Epithelial cell of prostate (primary cell): ENCODE measurements at regions not wholly inside any gene's neighbourhood (a gene's known extent, or its start where the extent isn't known, plus 50 kb on each side); places are given as distances from the start of the nearest gene placed in this dataset.
"Not testable (repeated sequence)": the region's sequence is repeated elsewhere in the genome, so short reads cannot be mapped to it uniquely, and the experiment has no call there.

ENCODE experiments used
- DNase-seq: peaks from one replicate; pipeline ENCODE4 v3.0.0-alpha.2; 2011; ENCODE audit warnings: low read depth, low spot score
- H3K27ac ChIP-seq: fragments of 450-650 bp; 2 replicates; pipeline ENCODE4 v1.5.1; 2017; ENCODE audit warnings: mild to moderate bottlenecking

DNA sequence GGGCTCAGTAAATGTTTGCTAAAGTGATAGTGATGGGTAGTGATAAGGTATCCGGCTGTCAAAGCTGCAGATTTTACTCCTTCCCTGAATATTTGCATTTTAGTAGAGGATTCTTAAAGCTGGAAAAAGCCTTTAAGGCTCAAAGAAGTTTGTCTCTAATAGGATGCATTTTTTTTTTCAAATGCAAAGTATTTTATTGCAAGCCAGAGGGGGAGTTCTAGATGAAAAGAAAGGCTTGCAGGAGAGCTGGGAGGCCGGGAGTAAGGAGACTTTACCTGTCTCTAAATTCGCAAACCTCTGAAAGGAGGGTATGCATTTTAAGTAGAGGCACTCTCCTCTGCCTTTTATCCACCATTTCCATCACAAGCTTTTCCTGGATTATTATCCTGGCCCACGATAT lies 100.7 kb upstream of the FNDC3A start:
- no peak for DNase-seq
- no peak overlapping the region for H3K27ac ChIP-seq

DNA sequence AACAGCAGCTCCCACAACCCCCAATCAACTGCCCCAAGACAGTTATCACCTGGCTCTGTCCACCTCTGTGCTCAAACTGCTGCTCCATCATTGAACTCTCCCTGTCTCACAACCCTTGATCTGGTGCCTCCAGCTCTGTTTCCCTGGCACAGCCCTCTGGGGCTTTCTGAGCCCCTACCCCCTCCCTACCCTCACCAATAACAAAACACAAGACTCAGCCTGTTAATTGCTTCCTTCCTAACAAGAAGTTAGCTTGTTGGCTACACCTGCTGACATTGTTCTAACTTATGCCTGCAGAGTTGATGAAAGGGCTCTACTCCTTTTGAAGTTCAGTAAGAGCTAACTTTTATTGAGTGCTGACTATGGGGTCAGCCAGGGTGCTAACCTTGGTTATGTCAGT lies 99.4 kb upstream of the FNDC3A start:
- no peak for DNase-seq
- no peak overlapping the region for H3K27ac ChIP-seq

DNA sequence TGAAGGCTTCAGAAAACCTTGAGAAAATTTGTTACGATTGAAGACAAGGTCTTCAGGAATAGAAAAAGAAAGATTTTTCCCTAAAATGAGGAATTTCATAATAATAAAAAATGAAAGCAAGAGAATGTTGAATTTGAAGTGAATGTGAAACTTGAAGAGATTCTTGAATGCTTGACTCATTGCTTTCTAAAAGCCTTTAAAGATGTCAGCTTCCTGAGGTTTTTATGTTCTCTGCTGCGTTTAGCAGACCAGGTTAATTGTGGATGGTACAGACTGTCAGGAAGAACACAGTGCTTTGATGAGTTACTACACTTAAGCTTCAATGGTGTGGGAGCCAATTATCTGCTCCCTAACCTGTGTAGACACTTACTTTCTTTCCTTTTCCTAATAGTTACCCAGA lies 96.3 kb upstream of the FNDC3A start:
- no peak for DNase-seq

DNA sequence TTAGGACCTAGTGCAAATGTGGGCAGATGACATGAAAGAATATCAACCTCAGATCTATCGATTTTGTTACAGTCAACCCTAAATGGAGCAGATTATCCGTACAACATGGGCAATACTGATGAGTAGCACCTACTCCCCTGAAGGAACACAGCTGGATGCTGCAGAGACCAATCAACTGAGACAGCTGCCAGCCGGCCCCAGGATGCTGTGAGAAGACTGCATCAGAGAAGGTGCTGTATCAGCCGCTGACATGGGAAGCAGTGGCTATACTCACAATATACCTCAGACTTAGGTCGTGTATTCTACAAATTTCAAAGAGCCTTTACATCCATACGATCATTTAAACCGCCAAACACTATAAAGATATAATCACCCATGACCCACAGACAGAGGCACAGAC lies 95.9 kb upstream of the FNDC3A start:
- no peak for DNase-seq
- H3K27ac ChIP-seq = no peak overlapping the region

More for the DNA sequence above, 96.3 kb upstream of the FNDC3A start:
- no peak overlapping the region for H3K27ac ChIP-seq

DNA sequence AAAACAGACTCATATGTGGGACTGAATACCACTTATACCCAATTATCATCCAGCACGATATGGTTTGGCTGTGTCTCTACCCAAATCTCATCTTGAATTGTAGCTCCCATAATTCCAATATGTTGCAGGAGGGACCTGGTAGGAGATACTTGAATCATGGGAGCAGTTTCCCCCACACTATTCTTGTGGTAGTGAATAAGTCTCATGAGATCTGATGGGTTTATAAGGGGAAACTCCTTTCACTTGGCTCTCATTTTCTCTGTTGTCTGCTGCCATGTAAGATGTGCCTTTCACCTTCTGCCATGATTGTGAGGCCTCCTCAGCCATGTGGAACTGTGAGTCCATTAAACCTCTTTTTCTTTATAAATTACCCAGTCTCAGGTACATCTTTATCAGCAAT lies 91.9 kb upstream of the FNDC3A start:
- DNase-seq, H3K27ac ChIP-seq: not testable (repeated sequence)

DNA sequence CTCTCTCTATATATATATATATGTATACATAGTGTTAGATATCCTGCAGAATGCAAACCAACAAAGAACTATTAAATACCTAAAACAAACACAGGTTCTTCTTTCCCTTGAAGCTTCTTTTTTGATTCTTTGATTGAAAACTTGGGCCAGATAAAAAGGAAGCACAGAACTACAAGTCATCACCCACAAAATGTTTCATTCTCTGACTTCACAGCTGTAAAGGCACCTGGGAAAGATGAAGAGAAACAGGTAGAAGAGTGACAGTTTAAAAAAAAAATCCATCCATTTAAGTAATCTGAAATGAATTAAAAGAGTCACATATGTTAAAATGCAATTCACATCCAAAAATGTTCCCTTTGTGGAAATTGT lies 90.7 kb upstream of the FNDC3A start:
- no peak overlapping the region for H3K27ac ChIP-seq
- DNase-seq = no peak

DNA sequence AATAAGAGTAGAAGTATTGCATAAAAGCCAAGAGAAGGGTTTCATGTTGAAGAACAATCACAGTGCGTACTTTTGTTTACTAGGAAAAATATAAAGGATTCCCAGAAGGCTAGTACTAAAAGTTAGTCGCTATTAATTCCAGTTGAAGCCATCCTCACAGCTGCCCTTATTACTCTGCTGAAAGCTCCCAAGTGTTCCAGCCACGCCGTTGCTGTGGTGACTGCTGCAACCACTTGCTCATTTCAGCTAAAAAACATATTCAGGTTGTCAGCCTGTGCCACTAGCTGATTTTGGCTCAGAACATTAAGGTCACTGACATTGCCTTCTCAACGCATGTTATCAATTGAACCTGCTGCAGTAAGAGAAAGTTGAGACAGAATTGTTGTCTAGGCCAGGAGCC lies 87.1 kb upstream of the FNDC3A start:
- H3K27ac ChIP-seq = no peak overlapping the region
- no peak for DNase-seq

DNA sequence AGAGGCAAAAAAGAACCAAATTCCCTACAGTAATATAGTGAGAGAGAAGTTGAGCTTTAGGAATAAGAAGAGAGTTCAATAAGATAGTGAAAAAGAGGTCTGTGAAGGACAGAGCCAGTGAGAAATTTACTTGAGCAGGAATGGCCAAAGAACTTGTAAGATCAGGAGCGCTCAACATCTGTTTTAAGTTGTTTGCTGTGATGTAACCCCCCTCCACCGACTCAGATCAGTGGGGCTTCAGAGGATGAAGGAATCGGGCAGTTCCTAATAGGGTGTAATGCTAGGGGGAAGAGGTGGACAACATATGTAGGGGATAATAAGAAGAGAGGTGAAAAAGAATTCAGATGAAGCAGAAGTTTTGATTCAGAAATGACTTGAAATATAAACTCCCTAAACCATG lies 85.3 kb upstream of the FNDC3A start:
- DNase-seq = no peak
- no peak overlapping the region for H3K27ac ChIP-seq

DNA sequence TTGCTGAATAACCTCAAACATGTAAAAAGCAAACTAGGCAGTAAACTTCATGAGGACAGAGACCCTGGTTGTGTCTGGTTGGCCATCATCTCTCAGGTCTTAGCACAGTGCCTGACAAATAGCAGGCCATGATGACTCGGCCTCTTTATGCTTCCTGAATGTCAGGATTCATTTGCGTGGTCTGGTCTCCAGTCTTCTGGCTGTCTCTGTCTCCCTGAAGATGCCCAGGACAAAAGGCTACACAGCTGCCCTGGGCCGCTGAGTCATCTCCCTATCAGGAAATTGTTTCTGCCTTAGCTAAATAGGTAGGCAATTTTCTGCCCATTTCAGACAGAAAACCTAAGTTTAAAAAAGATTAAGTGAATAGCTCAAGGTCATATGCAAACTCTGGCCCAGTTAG lies 84.1 kb upstream of the FNDC3A start:
- peak; percentile 44 for DNase-seq
- peak overlapping the region; percentile 83 for H3K27ac ChIP-seq

DNA sequence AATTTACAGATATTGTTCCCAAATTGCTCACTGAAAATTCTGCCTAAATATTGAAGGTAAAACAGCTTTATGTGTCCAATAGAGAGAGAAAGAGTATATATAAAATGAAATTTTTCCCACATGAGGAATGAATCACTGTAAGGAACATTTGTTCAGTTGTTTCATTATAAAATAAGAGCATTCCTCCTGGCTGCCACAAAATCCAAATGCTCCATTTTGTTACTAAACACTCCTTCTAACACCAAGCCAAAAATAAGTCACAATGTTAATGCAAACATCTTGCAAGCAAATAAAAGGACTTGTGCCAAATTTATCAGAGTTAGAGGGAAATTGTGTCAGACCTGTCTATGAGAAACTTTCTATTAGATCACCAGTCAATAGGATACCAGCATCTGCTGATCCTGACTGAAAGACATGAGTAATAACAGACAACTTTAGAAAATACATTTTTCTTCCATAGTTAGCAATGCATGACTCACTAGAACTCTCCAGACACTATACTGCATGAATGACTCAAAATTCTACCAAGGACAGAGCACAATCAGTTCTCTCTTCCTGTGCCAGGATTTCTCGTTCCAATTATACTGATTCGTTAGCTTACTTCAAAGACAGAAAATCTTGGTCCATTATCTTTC lies 83.5 kb upstream of the FNDC3A start:
- DNase-seq = peak; percentile 88
- H3K27ac ChIP-seq = peak overlapping the region; percentile 83

DNA sequence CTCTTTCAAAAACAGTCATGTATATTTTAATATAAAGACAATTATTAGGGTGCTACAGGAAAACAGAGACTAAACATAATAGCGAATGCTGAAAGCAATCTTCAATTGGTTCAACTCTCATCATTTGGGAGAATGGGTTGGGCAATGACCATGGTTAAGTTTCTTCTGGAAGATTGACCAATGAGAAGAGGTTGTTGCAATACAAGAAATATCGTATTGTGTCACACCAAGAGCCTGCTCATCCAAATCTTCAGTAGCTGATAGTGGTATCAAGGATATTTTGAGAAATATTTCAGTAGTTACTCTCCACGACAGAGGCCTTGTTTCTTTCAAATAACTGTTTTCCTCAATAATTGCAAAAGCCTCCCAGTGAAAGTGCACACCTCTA lies 83.0 kb upstream of the FNDC3A start:
- peak overlapping the region; percentile 83 for H3K27ac ChIP-seq
- DNase-seq = no peak

DNA sequence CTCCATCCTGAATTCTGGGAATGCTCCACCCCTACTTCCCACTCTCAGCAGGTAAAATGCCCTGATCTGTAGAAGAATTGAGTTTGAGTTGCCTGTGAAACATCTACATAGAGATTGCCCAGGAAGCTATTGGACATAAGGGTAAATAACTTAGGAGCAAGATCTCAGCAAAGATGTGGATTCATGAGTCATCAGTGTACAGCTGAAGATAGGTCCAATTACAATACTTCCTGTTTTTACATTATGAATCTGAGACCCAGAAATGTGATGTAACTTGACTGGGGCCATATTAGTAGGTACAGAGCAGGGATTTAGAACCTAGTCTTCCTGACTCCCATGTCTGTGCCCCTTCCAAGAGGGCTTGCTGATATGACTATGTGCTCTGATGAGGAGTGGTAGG lies 79.4 kb upstream of the FNDC3A start:
- no peak overlapping the region for H3K27ac ChIP-seq
- DNase-seq = no peak

DNA sequence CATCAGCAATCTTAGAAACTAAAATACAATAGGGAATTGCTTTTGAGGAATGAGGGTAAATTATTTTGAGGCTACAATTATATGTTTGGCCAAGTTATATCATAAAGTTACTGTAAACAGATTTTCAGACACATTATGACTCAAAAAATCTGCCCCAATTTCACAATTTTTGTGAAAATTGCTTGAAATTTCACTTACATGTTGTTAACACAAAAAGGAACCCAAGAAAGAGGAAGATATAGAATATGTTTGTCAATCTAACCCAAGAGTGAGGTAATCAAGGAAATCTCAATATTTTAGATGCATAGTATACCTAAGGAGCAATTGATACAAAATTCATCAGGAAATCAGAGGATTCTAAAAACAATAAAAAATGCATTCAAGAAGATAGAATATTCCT lies 73.9 kb upstream of the FNDC3A start:
- DNase-seq = no peak
- no peak overlapping the region for H3K27ac ChIP-seq

DNA sequence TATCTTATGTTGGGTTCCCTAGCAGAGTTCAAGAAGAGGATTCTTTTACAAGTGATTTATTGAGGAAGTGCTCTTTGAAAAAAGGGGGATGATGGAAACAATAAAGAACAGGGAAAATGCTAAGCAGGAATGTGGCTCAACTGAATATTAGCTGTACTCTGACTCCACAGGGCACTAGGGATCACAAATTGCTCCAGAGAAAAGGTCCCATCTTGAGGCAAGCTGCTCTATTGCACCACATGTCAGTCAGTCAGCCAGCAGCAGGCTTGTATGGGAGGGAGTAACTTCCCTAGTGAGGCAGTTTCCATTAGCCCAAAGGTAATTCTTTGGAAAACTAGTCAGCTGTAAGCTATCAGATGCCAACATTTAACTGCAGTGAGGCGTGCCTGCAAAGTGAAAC lies 73.3 kb upstream of the FNDC3A start:
- peak overlapping the region; percentile 7 for H3K27ac ChIP-seq

DNA sequence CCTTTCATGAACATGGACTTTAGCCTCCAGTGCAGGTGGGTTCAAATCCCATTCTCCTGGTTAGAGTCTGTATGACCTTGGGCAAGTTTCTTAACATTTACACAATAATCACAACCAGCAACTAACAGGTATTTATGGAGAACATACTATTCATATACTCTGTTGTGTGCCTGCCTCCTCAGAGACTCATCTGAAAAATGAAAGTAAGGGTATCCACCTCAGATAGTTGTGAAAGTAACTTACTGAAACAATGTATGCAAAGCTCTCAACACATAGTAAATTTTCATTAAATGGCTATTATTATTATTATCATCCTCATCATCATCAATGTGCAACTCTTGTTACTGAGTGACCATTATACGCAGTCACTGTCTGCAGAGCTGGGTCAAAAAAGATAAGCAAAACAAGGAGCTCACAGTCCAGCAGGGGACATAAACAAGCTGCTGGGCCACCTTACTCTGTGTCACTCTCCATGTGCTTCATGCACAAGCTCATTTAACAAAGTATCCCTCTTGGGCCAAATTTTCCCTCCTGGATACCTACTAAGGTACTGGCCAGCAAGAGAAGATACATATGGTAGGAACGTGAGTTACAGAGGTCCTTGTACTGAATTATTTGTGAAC lies 70.9 kb upstream of the FNDC3A start:
- H3K27ac ChIP-seq = no peak overlapping the region
- no peak for DNase-seq

More for the DNA sequence above, 73.3 kb upstream of the FNDC3A start:
- no peak for DNase-seq

DNA sequence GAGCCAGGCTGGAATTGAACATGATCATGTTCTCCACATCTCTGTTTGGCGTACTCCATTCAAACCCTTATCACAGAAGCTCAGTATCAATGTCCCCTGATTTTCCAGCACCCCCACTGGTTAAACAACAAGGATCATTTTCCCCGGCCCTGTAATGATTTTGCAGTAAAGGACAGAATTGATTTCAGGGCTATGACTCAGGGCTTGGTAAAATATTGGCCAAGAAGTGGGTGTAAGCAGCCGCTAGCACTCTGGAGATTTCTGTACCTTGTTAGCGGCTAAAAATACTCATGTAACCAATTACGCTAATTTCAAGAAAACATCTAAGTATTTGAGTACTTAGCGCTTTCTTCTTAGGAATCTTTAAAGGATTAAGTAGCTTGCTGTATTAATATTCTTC lies 69.5 kb upstream of the FNDC3A start:
- no peak for DNase-seq
- no peak overlapping the region for H3K27ac ChIP-seq

DNA sequence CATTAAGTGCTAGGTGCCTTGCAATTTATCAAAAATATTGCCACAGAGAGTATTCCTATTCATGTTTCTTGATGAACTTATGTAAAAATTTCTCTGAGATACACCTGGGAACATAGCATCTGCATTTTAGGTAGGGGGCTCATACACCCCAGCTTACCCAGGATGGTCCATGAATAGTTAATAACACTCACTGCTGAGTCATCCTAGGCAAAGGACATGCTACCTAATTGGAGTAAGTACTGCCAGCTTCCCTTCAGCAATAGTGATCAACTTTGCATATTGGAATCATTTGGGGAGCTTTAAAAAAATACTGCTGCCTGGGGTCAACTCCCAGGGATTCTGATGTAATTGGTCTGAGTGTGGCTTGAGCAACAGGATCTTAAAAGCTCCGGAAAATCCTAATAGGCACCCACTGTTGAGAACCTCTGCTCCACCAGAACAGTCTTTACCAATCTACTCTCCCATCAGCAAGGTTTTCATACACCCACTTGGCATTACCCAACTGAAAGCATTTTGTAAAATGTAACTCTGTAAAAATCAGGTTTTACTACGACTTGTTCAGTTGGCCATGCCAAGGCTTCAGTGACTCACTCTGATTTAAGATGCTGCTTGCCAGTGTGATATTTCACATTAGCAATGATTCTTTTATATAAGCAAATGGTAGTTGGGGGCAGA lies 67.2 kb upstream of the FNDC3A start:
- H3K27ac ChIP-seq = no peak overlapping the region
- no peak for DNase-seq

DNA sequence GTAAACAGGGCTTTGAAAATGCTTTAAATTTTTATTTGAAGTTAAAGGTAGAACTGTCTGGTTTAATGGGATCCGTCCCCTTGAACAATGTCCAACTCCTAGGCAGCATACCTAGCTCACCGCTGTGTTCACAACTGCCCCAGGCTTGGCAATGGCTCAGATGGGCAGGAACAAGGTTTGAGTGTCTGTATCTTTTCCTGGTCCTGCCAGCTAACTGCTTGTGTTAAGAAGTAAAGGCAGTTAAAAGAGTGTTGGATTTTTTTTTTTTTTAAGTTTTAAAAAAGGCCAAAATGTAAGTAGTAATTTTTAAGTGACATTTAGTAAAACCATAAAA lies 66.7 kb upstream of the FNDC3A start:
- DNase-seq = no peak

DNA sequence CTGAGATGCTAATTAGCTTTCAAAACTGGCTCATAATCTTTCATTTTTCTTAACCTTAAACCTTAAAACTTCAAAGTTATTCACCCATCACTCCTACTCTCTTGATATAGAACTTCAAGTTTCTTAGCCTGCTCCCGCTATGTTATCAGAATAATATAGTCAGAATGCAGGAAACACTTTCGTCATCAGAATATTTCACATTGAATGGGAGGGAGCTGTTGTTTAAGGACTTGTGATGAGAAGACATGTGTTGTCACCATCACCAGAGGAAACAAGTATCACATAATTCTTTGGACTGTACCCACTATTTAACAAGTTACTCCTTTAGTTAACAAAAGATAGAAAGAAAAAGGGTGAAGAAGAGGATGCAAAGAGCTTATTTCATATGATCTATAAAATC lies 65.0 kb upstream of the FNDC3A start:
- H3K27ac ChIP-seq = no peak overlapping the region
- DNase-seq = no peak

More for the DNA sequence above, 66.7 kb upstream of the FNDC3A start:
- H3K27ac ChIP-seq = no peak overlapping the region

DNA sequence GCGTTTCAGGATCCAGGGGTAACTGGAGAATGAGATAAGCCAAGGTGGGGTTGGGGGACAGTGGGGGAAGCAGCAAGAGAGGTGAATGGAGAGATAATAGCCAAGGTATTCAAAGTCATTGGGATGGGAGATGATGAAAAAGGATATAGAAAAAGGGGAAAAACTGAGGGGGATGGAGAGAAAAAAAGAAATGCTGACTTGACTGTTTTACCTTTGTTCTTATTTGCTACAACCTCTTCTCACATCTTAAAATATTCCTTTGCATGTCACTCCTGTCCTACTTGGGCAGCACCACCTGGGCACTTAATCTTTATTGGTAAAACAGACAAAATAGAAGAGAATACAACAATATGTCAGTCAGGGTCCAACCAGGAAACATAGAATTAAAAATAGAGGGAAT lies 56.0 kb upstream of the FNDC3A start:
- no peak overlapping the region for H3K27ac ChIP-seq
- no peak for DNase-seq

DNA sequence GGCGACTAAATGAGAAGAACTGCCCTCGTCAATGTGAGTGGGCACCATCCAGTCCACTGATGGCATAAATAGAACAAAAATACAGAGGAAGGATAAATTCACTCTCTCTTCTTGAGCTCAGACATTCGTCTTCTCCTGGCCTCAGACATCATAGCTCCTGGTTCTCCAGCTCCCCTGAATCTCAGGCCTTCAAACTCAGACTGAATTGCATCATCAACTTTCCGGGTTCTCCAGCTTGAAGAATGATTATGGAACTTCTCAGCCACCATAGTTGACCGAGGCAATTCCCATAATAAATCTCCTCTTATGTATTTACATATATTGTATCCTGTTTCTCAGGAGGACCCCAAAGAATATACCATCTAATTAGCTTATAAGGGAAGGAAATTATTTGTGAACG lies 55.0 kb upstream of the FNDC3A start:
- no peak overlapping the region for H3K27ac ChIP-seq
- DNase-seq = no peak

DNA sequence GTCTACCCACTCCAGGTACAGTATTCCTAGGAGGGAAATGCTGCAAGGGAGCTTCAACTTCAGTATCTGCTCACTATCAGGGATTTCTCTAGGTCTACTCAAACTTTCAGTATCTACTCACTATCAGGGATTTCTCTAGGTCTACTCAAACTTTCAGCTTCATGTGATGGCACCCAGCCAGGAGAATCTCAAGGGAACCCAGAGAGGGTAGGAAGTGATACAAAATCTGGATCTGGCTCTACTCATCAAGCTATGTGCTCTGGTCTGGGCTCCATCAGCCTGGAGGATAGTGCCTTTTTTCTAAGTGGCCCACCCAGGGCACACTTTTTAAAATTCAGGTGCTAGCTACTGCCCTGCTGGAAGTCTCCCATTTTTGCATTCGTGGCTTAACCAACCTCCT lies 52.3 kb upstream of the FNDC3A start:
- DNase-seq = no peak

More for the DNA sequence above, 52.3 kb upstream of the FNDC3A start:
- no peak overlapping the region for H3K27ac ChIP-seq
